ENCODE measurements at regions not wholly inside any gene's neighbourhood (a gene's known extent, or its start where the extent isn't known, plus 50 kb on each side); places are given as distances from the start of the nearest gene placed in this dataset.

GRCh38 chr1:47672622-47673021 is 234.8 kb downstream of the FOXD2 start:
- DNase-seq = no peak

GRCh38 chr1:47674189-47674588 is 236.3 kb downstream of the FOXD2 start:
- DNase-seq = no peak

- DNase-seq = no peak
Observed at GRCh38 chr1:47675047-47675675, 237.3 kb downstream of the FOXD2 start.

- no peak for DNase-seq
Observed at GRCh38 chr1:47675721-47676120, 237.9 kb downstream of the FOXD2 start.

GRCh38 chr1:47676311-47677054 is 238.6 kb downstream of the FOXD2 start:
- DNase-seq = no peak

- no peak for DNase-seq
Observed at GRCh38 chr1:47677241-47677940, 239.5 kb downstream of the FOXD2 start.

GRCh38 chr1:47678464-47678980 is 240.7 kb downstream of the FOXD2 start:
- DNase-seq = no peak

- DNase-seq = no peak
Observed at GRCh38 chr1:47679301-47679791, 241.5 kb downstream of the FOXD2 start.

- no peak for DNase-seq
Observed at GRCh38 chr1:47679826-47680225, 242.0 kb downstream of the FOXD2 start.

GRCh38 chr1:47680815-47681475 is 243.1 kb downstream of the FOXD2 start:
- DNase-seq = no peak

- no peak for DNase-seq
Observed at GRCh38 chr1:47681735-47682134, 243.9 kb downstream of the FOXD2 start.

GRCh38 chr1:47682198-47682597 is 244.4 kb downstream of the FOXD2 start:
- DNase-seq = no peak

- DNase-seq = no peak
Observed at GRCh38 chr1:47682786-47683350, 245.0 kb downstream of the FOXD2 start.

GRCh38 chr1:47683401-47683800 is 245.6 kb downstream of the FOXD2 start:
- DNase-seq = no peak

GRCh38 chr1:47684518-47684917 is 246.7 kb downstream of the FOXD2 start:
- DNase-seq = no peak

- no peak for DNase-seq
Observed at GRCh38 chr1:47684964-47685762, 247.3 kb downstream of the FOXD2 start.

- DNase-seq = no peak
Observed at GRCh38 chr1:47685763-47686066, 247.9 kb downstream of the FOXD2 start.

GRCh38 chr1:47686731-47687630 is 249.1 kb downstream of the FOXD2 start:
- DNase-seq = no peak

- DNase-seq = no peak
Observed at GRCh38 chr1:47687631-47688460, 250.0 kb downstream of the FOXD2 start.

Data from NCI-H1930 (cell line).